ENCODE measurements at regions not wholly inside any gene's neighbourhood (a gene's known extent, or its start where the extent isn't known, plus 50 kb on each side); places are given as distances from the start of the nearest gene placed in this dataset.

DNA sequence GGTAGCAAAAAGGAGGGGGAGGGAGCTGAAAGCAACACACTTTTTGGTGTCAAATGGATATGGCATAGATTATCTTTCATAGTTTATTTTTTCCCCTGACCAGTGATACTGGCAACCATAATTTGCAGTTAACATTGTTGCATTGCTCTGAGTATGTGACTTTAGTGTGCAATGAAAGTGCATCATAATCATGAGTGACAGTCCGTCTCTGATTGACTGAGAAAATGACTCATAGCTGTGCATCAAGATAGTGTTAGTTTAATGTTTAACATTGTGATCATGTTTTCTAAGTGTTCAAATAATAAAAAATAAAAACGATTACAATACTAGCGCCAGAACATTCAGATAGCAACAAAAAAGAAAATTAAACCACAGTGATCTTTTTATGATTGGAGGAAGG, 952.4 kb upstream of the TENM4 start:
- DNase-seq (ENCODE audit: low read depth in 2 of 3, low spot score in 2 of 3) = no peak

- DNase-seq (ENCODE audit: low read depth in 2 of 3, low spot score in 2 of 3) = no peak
These were observed 949.7 kb upstream of the TENM4 start for GRCh38 chr11:80390505-80390904.

DNA sequence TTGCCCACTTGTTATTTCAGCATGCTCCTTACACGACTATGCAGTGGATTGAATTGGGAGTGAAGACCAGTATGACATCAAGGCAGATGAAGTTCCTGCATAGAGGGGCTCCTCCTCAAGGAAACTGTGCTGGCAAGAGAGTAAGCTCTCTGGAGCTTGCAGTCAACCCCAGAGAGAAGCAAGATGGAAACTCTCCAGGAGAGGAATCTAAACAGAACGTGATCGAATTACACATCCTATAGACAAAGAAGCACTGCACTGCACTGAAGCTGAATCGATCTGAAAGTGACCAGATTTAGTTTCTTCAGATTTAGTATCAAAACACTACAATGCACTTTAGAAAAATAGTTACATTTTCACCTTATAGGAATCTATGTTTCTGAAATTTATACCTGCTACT, 947.7 kb upstream of the TENM4 start:
- no peak for DNase-seq (ENCODE audit: low read depth in 2 of 3, low spot score in 2 of 3)

DNA sequence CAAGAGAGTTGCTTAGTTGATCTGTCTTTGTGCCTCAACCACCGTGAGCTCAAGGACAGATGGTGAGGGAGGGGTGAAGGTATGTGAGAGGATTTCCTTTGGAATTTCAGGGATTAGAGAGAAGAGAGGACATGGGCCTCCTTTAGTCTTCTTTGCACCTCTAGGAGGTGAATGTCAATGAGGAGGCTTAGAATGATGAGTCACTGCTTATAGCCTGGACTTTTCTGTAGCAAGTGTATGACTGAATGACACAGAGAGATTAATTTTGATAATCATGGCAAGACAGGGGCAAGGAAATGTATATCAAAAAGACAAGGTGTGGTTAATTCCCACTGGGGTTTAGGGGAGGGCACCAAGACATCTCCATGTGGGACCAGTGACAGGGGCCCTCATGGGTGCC, 947.3 kb upstream of the TENM4 start:
- DNase-seq (ENCODE audit: low read depth in 2 of 3, low spot score in 2 of 3) = no peak

GRCh38 chr11:80383655-80384054, 942.8 kb upstream of the TENM4 start:
- no peak for DNase-seq (ENCODE audit: low read depth in 2 of 3, low spot score in 2 of 3)

GRCh38 chr11:80379620-80380278, 938.9 kb upstream of the TENM4 start:
- DNase-seq (ENCODE audit: low read depth in 2 of 3, low spot score in 2 of 3) = no peak

GRCh38 chr11:80371931-80372330, 931.1 kb upstream of the TENM4 start:
- no peak for DNase-seq (ENCODE audit: low read depth in 2 of 3, low spot score in 2 of 3)

DNA sequence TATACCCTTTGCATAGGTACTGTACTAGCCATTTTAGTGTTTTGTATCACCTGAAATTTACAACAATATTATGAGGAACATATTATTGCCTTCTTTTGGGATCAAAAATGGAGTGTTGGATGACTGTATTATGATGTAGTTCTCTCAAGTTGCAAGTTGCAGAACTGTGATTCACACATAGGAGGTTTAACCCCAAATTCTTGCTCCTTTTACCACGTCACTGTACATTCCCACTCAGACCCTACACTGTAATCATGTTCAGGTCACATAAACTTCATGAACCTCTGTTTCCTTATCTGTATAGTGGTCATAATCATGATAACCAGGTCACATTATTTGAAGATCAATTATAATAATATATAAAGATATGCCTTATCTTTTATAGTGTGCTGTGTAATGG, 925.1 kb upstream of the TENM4 start:
- no peak for DNase-seq (ENCODE audit: low read depth in 2 of 3, low spot score in 2 of 3)

DNA sequence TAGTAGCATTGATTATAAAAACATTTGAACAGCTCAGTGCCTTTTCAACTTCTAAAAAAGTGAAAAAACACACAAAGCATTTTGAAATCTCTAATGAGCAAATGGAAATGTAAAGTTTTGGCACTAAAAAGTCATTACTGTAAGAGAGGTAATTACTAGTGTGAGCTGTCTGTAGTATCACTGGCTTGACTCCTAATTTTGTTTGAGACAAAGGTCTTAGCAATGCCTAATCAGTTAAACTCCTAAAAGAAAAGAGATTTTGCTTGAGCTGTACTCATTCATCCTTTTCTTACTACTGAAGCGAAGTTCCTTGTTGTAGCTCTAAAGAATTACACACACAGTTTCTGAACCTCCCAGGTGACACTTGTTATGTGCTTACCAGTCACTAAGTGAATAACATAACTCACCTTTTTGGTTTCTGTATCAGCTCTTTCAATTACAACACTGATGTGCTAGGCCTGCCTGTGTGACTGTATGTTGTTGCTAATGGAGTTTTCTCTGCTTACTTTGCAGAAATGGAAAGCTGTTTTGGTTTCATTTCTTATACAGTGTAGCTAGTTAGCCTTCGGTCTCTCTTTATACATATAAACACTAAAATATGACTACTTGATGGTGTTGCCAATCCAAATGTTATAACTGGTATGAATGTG, 924.4 kb upstream of the TENM4 start:
- DNase-seq (ENCODE audit: low read depth in 2 of 3, low spot score in 2 of 3) = no peak

DNA sequence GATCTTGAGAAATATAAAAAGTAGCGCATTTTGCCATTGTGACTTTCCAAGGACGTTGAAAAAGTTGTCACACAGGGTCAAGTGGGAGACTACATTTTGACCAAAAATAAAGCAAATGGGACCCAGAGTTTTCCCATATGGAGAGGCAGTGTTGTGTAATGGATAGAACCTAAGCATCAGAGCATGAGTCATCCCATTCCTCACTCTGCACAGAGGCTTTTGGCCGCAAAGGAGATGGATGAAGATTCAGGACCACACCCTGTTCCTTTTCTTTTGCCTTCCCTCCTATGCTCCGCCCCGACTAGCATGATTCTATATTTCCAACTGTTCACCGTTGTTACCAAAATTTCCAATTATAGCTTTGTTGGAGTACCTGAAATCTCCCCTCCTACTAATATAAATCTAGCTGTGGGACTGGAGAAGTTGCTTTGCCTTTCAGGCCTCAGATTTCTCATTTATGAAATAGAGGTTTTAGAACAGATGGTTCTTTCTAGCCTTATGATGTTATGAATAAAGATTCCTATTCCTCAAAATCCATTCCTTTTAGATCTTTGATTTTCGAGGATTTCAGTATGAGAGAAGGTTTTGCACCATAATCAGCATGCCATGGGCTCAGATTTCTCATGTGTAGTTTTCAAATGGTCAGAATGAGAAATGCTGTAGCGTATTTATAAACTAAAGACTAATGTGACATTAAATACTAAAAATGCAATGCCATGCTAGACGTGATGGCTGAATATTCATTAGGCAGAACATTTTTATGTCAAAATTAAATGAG, 921.9 kb upstream of the TENM4 start:
- no peak for DNase-seq (ENCODE audit: low read depth in 2 of 3, low spot score in 2 of 3)

DNA sequence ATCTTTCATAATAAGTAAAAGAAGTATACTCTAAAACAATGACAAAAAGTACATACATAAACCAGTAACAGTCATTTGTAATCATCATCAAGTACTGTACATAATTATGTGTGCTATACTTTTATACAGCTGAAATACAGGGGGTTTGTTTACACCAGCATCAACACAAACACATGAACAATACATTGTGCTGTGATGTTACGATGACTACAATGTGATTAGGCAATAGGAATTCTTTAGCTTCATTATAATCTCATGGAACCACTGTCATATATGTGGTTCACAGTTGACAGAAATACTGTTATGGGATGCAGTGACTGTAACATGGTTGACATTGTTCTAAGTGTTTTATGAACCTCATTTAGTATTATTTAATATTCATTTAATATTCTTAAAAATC, 914.4 kb upstream of the TENM4 start:
- no peak for DNase-seq (ENCODE audit: low read depth in 2 of 3, low spot score in 2 of 3)

GRCh38 chr11:80350541-80350940, 909.7 kb upstream of the TENM4 start:
- DNase-seq (ENCODE audit: low read depth in 2 of 3, low spot score in 2 of 3) = no peak

DNA sequence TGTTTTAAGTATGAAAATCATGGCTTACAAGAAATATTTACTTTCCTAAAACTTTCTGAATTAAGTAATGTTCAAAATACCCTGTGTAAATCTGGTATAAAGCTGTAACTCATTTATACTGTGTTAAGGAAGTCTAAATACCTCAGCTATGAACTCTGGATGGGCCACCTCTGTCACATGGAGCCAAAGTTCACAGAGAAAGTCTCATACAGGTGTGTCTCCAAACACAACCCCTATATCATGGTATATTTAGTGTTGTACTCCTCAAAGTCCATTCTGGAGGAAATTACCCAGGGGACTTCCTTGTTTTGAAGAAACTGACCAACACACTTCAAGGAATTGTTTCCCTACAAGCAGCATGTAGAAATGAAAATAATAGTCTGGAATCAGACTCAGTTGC, 909.2 kb upstream of the TENM4 start:
- no peak for DNase-seq (ENCODE audit: low read depth in 2 of 3, low spot score in 2 of 3)

- DNase-seq (ENCODE audit: low read depth in 2 of 3, low spot score in 2 of 3) = no peak
These were observed 905.7 kb upstream of the TENM4 start for GRCh38 chr11:80346353-80347059.

DNA sequence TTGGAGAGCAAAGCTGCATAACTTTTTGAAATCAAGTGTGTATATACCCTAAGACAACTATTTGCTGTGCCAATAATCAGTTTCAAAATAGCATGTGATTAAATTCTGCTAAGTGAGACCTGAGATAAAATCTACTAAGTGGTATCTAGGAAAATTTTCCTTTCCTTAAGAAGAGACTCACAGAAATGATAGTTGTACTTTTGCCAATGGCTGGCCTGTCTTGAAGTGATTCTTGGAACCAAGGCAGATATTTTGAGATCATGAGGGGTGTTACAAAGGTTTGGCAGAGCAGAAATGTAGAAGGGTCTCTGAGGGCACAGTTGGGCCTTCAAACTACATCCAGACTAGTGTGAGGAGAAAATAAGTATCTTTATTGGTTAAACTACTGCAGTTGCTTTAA, 902.6 kb upstream of the TENM4 start:
- DNase-seq (ENCODE audit: low read depth in 2 of 3, low spot score in 2 of 3) = no peak

- no peak for DNase-seq (ENCODE audit: low read depth in 2 of 3, low spot score in 2 of 3)
These were observed 897.4 kb upstream of the TENM4 start for GRCh38 chr11:80338231-80338630.

DNA sequence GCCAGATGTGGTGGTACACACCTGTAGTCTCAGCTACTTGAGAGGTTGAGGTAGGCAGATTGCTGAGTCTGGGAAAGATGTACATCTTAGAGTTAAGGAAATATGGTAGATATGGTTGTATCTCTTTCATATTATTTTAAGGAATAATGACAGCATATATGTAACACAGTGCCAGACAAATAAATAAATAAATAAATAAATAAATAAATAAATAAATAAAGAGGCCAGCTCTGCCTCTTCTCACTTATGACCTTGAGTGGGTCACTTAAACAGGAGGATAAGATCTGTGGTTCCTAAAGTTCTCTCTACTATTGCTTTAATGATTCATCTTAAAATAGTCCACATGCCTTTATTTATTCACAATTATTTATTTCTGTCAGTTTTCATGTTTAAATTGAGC, 890.9 kb upstream of the TENM4 start:
- no peak for DNase-seq (ENCODE audit: low read depth in 2 of 3, low spot score in 2 of 3)

- no peak for DNase-seq (ENCODE audit: low read depth in 2 of 3, low spot score in 2 of 3)
These were observed 889.4 kb upstream of the TENM4 start for GRCh38 chr11:80330264-80330663.

GRCh38 chr11:80328774-80329173, 887.9 kb upstream of the TENM4 start:
- no peak for DNase-seq (ENCODE audit: low read depth in 2 of 3, low spot score in 2 of 3)

- no peak for DNase-seq (ENCODE audit: low read depth in 2 of 3, low spot score in 2 of 3)
These were observed 887.3 kb upstream of the TENM4 start for GRCh38 chr11:80327956-80328614.

DNA sequence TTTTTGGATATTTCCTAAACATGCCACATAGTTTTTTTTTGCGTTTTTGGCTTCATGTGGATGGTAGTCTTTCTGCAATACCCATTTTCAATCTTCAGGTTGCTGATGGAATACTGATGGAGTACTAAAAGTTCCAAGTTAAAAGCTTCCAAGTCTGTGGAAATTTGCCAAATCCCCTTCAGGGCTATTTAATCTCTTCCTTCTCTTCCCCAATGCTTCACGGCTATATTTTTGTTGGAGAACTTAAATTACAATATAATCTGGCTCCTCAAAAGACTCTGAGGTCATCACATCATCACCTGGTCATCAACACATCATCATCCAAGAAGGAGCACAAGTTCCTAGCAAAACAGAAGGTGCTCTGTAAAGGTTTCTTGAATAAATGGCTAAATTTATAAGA, 881.0 kb upstream of the TENM4 start:
- no peak for DNase-seq (ENCODE audit: low read depth in 2 of 3, low spot score in 2 of 3)

All from activated CD8-positive, alpha-beta memory T cell treated with anti-CD3 and anti-CD28 coated beads for 48 hours (primary cell).